Endometrial microvascular endothelial cells (primary cell): ENCODE measurements at regions not wholly inside any gene's neighbourhood (a gene's known extent, or its start where the extent isn't known, plus 50 kb on each side); places are given as distances from the start of the nearest gene placed in this dataset.

Experiments used
- in situ Hi-C: cut with HindIII; loops from 2 replicates; pipeline ENCODE4 v1.10.0; 2017; ENCODE audit warnings: low sequenced_read_pairs, low pct_unique_long_range_greater_than_20kb; ENCODE audit errors: inconsistent ontology term

GRCh38 chr17:52297230-52298010, 138.9 kb upstream of the CA10 start:
- in situ Hi-C loops: no loop called here

DNA sequence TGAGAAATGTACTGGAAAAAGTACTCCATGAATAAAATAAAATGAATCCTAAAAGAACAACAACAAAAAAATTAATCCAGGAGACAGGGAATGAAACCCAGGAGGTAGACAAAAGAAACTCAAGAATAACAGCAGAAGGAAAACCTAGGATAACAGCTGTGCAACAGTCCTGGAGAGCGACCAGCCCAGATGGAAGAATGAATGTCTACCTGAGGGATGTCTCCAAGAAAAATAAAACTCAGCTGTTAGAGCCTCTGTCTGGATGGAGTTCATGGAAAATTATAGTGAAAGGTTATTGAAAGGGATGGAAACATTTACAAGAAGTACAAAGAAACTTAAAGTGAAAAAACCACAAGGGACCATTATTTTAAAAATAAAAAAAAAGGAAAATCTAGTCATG, 135.8 kb upstream of the CA10 start:
- in situ Hi-C loops: no loop called here

DNA sequence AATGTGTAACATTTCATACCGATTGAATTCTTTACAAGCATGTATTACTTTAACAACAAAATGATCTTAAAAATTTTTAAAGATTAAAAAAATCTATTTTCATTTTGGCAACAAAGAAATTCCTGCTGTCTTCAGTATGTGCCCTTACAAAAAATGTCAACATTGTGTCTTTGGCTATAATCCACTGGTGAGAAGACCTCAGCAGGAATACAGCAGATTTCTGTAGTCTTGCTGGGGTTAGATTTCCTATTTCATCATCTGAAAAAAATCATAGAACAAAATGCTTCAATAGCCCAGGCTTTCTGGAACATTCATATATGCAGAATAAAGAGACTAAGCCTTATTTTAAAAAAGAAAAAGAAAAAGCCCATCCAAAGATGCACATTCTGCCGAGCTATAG, 129.1 kb upstream of the CA10 start:
- in situ Hi-C loops: no loop called here

DNA sequence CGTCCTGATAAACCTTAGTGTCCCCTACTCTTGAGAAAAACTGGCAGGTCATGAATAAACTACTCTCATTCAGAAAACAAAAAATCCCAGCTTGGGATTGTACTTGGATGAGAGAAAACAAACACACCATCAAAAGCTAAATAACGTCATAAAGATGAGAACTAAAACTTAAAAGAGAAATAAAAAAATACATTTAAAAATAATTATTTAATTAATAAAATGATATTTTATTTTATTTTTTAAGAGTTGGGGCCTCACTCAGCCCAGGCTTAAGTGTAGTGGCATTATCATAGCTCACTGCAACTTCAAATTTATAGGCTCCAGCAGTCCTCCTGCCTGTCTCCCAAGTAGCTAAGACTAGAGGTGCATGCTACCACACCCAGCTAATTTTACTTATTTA, 125.4 kb upstream of the CA10 start:
- in situ Hi-C loops: no loop called here

GRCh38 chr17:52276381-52277008, 118.0 kb upstream of the CA10 start:
- in situ Hi-C loops: no loop called here

- in situ Hi-C loops: no loop called here
These were observed 113.3 kb upstream of the CA10 start for GRCh38 chr17:52271781-52272180.

GRCh38 chr17:52255347-52255746, 96.8 kb upstream of the CA10 start:
- in situ Hi-C loops: no loop called here

GRCh38 chr17:52244689-52245088, 86.2 kb upstream of the CA10 start:
- in situ Hi-C loops: no loop called here

GRCh38 chr17:52242268-52242667, 83.8 kb upstream of the CA10 start:
- in situ Hi-C loops: no loop called here

DNA sequence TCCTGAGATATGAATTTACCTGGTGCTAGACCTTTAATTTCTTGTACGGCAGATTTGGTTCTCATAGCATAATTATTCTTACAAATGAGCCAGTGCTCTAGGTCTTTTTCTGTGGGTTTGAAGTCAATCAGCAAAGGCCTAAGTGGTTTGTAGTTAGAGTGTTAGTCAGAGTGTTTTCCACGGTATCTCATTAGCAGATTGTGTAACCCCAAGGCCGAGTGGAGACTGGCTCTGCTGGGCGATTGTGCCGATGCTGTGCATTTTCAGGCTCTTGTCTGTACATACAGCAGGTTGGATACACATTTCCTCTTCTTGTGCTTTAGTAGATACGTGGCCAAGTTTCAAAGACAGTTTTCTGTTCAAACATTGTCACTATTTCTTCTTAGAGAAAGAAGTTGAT, 78.6 kb upstream of the CA10 start:
- in situ Hi-C loops: no loop called here

DNA sequence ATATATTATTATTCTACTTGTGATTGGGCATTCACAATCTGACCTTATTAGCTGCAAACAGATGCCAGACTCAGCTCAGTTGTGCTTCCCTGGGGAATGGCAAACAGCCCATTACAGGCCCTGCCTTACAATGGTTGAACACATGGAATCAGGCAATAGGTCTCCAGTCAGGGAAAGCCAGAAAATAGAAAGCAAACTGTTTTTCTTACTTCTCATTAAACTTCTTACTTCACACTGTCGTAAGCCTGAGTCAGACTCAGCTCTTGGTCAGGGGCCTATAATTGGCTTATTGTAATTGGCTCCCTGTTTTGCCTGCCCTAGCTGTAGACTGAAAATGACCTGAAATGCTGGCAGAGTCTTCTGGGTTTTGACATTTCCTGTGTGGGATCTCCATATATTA, 77.0 kb upstream of the CA10 start:
- in situ Hi-C loops: no loop called here

DNA sequence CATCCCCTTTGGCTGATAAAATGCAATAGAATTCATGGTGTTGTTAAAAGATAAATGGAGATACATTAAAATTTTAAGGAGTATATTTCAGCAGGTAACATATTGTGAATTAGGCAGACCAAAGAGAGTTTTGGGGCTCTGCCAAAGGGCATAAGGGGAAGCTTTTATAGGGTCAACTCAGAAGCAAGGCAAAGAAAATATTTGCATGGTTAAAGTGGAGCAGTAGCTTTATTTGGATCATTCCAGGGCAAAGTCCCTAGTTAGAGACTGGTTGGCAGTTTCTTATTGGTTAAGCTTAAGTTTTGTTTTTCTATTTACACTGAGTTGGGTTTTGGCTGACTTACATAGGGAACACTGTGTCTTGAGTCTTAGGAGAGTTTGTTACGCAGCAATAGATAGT, 75.1 kb upstream of the CA10 start:
- in situ Hi-C loops: no loop called here

DNA sequence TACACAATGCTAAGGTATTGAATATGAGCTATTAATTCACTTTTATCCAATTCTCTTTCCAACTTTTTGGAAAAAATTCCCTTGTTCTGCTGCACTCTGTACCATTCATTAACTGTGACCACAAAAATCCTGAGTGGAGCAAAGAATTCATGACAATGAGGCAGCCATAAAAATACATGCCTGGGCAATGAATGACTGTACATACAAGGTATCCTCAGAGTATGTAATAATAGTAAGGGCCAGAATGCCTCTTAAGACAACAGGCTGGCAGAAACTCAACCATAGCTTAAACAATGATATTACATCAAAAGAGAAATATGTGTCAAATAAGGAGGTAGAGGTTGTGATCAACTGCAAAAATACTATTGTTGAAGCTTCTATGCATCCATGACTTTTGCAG, 74.7 kb upstream of the CA10 start:
- in situ Hi-C loops: no loop called here

GRCh38 chr17:52228823-52229222, 70.3 kb upstream of the CA10 start:
- in situ Hi-C loops: no loop called here

DNA sequence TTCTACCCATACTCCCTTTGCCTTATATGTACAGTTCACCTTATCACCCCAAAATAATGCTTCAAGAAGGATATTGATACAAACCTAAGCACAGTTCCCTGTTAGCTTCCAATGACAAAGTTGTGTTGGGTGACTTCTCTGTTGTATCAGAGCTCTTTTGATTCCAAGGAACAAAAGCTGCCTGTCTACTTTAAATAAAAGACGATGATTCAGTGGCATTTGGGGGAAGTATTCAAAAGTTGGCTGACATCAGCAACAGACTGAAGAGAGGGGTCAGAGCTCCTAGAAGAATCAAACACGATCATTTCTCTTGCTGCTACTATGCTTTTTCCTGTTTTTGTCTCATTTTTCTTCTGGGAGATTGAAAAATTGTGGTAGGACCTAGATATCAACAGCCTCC, 69.4 kb upstream of the CA10 start:
- in situ Hi-C loops: no loop called here

GRCh38 chr17:52213451-52213850, 54.9 kb upstream of the CA10 start:
- in situ Hi-C loops: no loop called here

- in situ Hi-C loops: no loop called here
These were observed 54.3 kb upstream of the CA10 start for GRCh38 chr17:52212851-52213250.

DNA sequence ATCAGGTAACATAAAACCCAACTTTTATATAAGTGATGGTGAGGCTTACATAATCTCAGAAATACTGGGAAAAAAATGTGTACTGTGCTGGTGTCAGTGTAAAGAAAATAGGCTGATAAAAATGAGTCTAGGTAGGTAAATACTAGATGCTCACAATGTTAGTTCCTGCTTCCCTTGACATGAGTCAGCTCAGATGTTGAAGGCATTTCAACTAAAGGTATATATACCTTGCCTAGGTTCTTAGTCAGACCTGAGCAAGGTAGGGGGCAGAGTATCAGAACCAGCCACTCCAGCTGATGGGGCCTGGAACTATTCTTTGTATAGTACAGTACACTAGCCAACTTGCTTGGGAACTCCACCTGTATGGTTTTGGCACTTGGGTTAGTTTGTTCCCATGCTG, 51.0 kb upstream of the CA10 start:
- in situ Hi-C loops: no loop called here
